ENCODE measurements at regions not wholly inside any gene's neighbourhood (a gene's known extent, or its start where the extent isn't known, plus 50 kb on each side); places are given as distances from the start of the nearest gene placed in this dataset.

GRCh38 chr18:8498905-8499304, 110.3 kb upstream of the RAB12 start:
- TF ChIP-seq POLR2A (IDR thresholded peaks at IDR 0.05) (no peak), CTCF (IDR thresholded peaks at IDR 0.05 in 4 of 5, conservative IDR thresholded peaks at IDR 0.05 in 1 of 5) (no peak)

All from gastrocnemius medialis (tissue), 4 donors.